H1 (cell line): ENCODE measurements at regions not wholly inside any gene's neighbourhood (a gene's known extent, or its start where the extent isn't known, plus 50 kb on each side); places are given as distances from the start of the nearest gene placed in this dataset.

Experiments used
- CTCF ChIA-PET: fragments of 300-600 bp; sonication (Branson Sonifier 250); formaldehyde crosslinking; loops from one replicate; lab custom pipeline; 2021; ENCODE audit not compliant: partially characterized antibody; lab: Charles Lee
- POLR2A ChIA-PET: fragments of 300-600 bp; sonication (Branson Sonifier 250); formaldehyde crosslinking; loops from one replicate; lab custom pipeline; 2021; ENCODE audit warnings: inconsistent platforms; ENCODE audit not compliant: partially characterized antibody; lab: Charles Lee
- DNase-seq, 2 experiments: peaks; one replicate each; pipeline versions ENCODE4 v3.0.0 to v3.0.0-alpha.2; 2010 to 2022; ENCODE audit warnings: low spot score in 2 of 2, low read depth in 1 of 2, mixed read lengths in 1 of 2
- FAIRE-seq: peaks from 2 replicates; lab custom pipeline; 2011; peaks lifted over from hg19 to GRCh38; lab: Jason Lieb, UNC
- H2AFZ ChIP-seq: 2 replicates; pipeline ENCODE4 v1.8.1; 2012; ENCODE audit warnings: low read length, inconsistent platforms
- H2AK5ac ChIP-seq: 2 replicates; pipeline ENCODE4 v1.6.1; 2013; ENCODE audit warnings: low read depth, low read length
- H2BK120ac ChIP-seq: replicated peaks from 2 replicates; pipeline ENCODE3; 2013; ENCODE audit warnings: low read depth, low read length, inconsistent platforms
- H2BK12ac ChIP-seq: 2 replicates; pipeline ENCODE4 v1.6.1; 2013; ENCODE audit warnings: low read depth, low read length
- H2BK15ac ChIP-seq: 2 replicates; pipeline ENCODE4 v1.6.1; 2013; ENCODE audit warnings: low read length
- H2BK20ac ChIP-seq: 2 replicates; pipeline ENCODE4 v1.6.1; 2013; ENCODE audit warnings: low read length
- H2BK5ac ChIP-seq: 2 replicates; pipeline ENCODE4 v1.6.1; 2013; ENCODE audit warnings: low read depth, low read length
- H3K14ac ChIP-seq: 2 replicates; pipeline ENCODE4 v1.6.1; 2013; ENCODE audit warnings: inconsistent platforms; ENCODE audit not compliant: insufficient read length
- H3K18ac ChIP-seq: 2 replicates; pipeline ENCODE4 v1.6.1; 2013; ENCODE audit warnings: low read length; ENCODE audit errors: extremely low read depth
- H3K23ac ChIP-seq: 2 replicates; pipeline ENCODE4 v1.6.1; 2013; ENCODE audit warnings: inconsistent platforms; ENCODE audit not compliant: insufficient read length
- H3K23me2 ChIP-seq: 2 replicates; pipeline ENCODE4 v1.6.1; 2013; ENCODE audit warnings: low read depth, low read length
- H3K27ac ChIP-seq: 2 replicates; pipeline ENCODE4 v1.6.1; 2011; ENCODE audit warnings: low read depth, low read length, inconsistent platforms
- H3K27me3 ChIP-seq, 4 experiments: replicated peaks in 1 of 4; 1 replicate in 1 of 4; 2 replicates in 3 of 4; pipeline versions ENCODE4 v1.6.1 to v1.8.1; 2011 to 2013; ENCODE audit warnings: low read length in 3 of 4, mild to moderate bottlenecking in 3 of 4, inconsistent platforms in 2 of 4, mixed read lengths in 2 of 4, moderate library complexity in 1 of 4; ENCODE audit not compliant: control insufficient read depth in 3 of 4, insufficient read depth in 3 of 4; ENCODE audit errors: extremely low read depth in 1 of 4
- H3K36me3 ChIP-seq, 4 experiments: 2 replicates each; pipeline versions ENCODE4 v1.6.1 to v1.8.1; 2011 to 2013; ENCODE audit warnings: mild to moderate bottlenecking in 4 of 4, low read length in 3 of 4, moderate library complexity in 2 of 4, control low read depth in 1 of 4, inconsistent platforms in 1 of 4; ENCODE audit not compliant: insufficient read depth in 4 of 4, control insufficient read depth in 2 of 4
- H3K4ac ChIP-seq: replicated peaks from 2 replicates; pipeline ENCODE3; 2013; ENCODE audit warnings: low read length, low read depth, mixed read lengths, inconsistent platforms; ENCODE audit not compliant: insufficient read length
- H3K4me1 ChIP-seq, 4 experiments: replicated peaks in 1 of 4; 1 replicate in 1 of 4; 2 replicates in 3 of 4; pipeline versions ENCODE4 v1.6.1 to v1.8.1; 2011 to 2013; ENCODE audit warnings: low read length in 3 of 4, inconsistent platforms in 2 of 4, mixed read lengths in 1 of 4; ENCODE audit not compliant: insufficient read depth in 4 of 4, control insufficient read depth in 3 of 4
- H3K4me2 ChIP-seq, 2 experiments: 2 replicates each; pipeline versions ENCODE4 v1.6.1 to v1.8.1; 2011 to 2013; ENCODE audit warnings: low read depth in 2 of 2, low read length in 2 of 2, control low read depth in 1 of 2, inconsistent platforms in 1 of 2, mild to moderate bottlenecking in 1 of 2; ENCODE audit not compliant: insufficient read depth in 1 of 2
- H3K4me3 ChIP-seq, 4 experiments: fragments of 200-600, 300-600 bp in 1 of 4; sonication (generic), shearing (Covaris generic), sonication (Bioruptor Twin) in 1 of 4; 2 replicates each; pipeline versions ENCODE4 v1.5.1 to v1.8.1; 2011 to 2016; ENCODE audit warnings: low read length in 4 of 4, low read depth in 3 of 4, control low read depth in 2 of 4, inconsistent platforms in 2 of 4, mild to moderate bottlenecking in 2 of 4, mixed read lengths in 1 of 4, moderate library complexity in 1 of 4; ENCODE audit not compliant: insufficient read depth in 2 of 4; ENCODE audit errors: extremely low read depth in 1 of 4
- H3K56ac ChIP-seq: replicated peaks from 2 replicates; pipeline ENCODE3; 2013; ENCODE audit warnings: low read depth, mild to moderate bottlenecking, mixed read lengths, low read length, inconsistent platforms; ENCODE audit not compliant: insufficient read length
- H3K79me1 ChIP-seq: 2 replicates; pipeline ENCODE4 v1.6.1; 2013; ENCODE audit warnings: low read depth, low read length, control low read depth
- H3K79me2 ChIP-seq, 2 experiments: 2 replicates each; pipeline versions ENCODE4 v1.6.1 to v1.8.1; 2012 to 2013; ENCODE audit warnings: low read length in 2 of 2, mild to moderate bottlenecking in 2 of 2, inconsistent platforms in 1 of 2; ENCODE audit not compliant: insufficient read depth in 2 of 2, control insufficient read depth in 1 of 2
- H3K9ac ChIP-seq, 4 experiments: replicated peaks in 1 of 4; 1 replicate in 1 of 4; 2 replicates in 3 of 4; pipeline versions ENCODE4 v1.6.1 to v1.8.1; 2011 to 2013; ENCODE audit warnings: low read depth in 3 of 4, low read length in 3 of 4, control low read depth in 2 of 4, mild to moderate bottlenecking in 2 of 4, moderate library complexity in 2 of 4, inconsistent platforms in 1 of 4; ENCODE audit errors: extremely low read depth in 1 of 4
- H3K9me3 ChIP-seq, 2 experiments: 2 replicates each; pipeline versions ENCODE4 v1.6.1 to v1.8.1; 2012 to 2013; ENCODE audit warnings: mild to moderate bottlenecking in 2 of 2, moderate library complexity in 2 of 2, control low read depth in 1 of 2, inconsistent platforms in 1 of 2, low read depth in 1 of 2, low read length in 1 of 2, mixed read lengths in 1 of 2; ENCODE audit not compliant: insufficient read depth in 2 of 2
- H4K20me1 ChIP-seq, 2 experiments: replicated peaks in 1 of 2; 2 replicates each; pipeline versions ENCODE3 to v1.8.1; 2011 to 2013; ENCODE audit warnings: inconsistent platforms in 2 of 2, low read length in 2 of 2, mild to moderate bottlenecking in 1 of 2; ENCODE audit not compliant: insufficient read depth in 2 of 2, control insufficient read depth in 1 of 2
- H4K5ac ChIP-seq: 2 replicates; pipeline ENCODE4 v1.6.1; 2013; ENCODE audit warnings: low read length, low read depth, mixed read lengths, inconsistent platforms; ENCODE audit not compliant: insufficient read length
- H4K8ac ChIP-seq: 2 replicates; pipeline ENCODE4 v1.8.0; 2013; ENCODE audit warnings: mild to moderate bottlenecking, moderate library complexity, low read length, inconsistent platforms; ENCODE audit not compliant: insufficient read depth; ENCODE audit errors: extremely low read depth
- H4K91ac ChIP-seq: replicated peaks from 2 replicates; pipeline ENCODE3; 2013; ENCODE audit warnings: low read length, mixed read lengths, inconsistent platforms; ENCODE audit not compliant: insufficient read length
- BRCA1 ChIP-seq: IDR thresholded peaks from 2 replicates; pipeline ENCODE4 v1.6.1; 2012; ENCODE audit warnings: low read depth, low read length, improper control_type of control experiment
- CHD1 ChIP-seq: IDR thresholded peaks from 2 replicates; pipeline ENCODE4 v1.6.1; 2012; ENCODE audit warnings: low read depth, low read length, improper control_type of control experiment
- FOSL1 ChIP-seq: IDR thresholded peaks from 2 replicates; pipeline ENCODE4 v1.6.1; 2011; ENCODE audit warnings: mild to moderate bottlenecking, low read depth, low read length, moderate library complexity; ENCODE audit not compliant: insufficient read depth
- JUND ChIP-seq: IDR thresholded peaks from 2 replicates; pipeline ENCODE4 v1.6.1; 2011; ENCODE audit warnings: mild to moderate bottlenecking, improper control_type of control experiment, low read length
- KDM1A ChIP-seq: fragments of 200-600, 300-600 bp; sonication (generic); IDR thresholded peaks from 2 replicates; pipeline ENCODE4 v1.7.1; 2016; ENCODE audit warnings: mild to moderate bottlenecking, low read length, borderline replicate concordance
- NANOG ChIP-seq: IDR thresholded peaks from 2 replicates; pipeline ENCODE4 v1.6.1; 2011; ENCODE audit warnings: low read length, low read depth, mild to moderate bottlenecking, inconsistent platforms; ENCODE audit not compliant: insufficient read depth, poor library complexity, severe bottlenecking
- RXRA ChIP-seq: IDR thresholded peaks from 2 replicates; pipeline ENCODE4 v1.6.1; 2011; ENCODE audit warnings: low read depth, mild to moderate bottlenecking, low read length, moderate library complexity; ENCODE audit not compliant: insufficient read depth
- TAF1 ChIP-seq: IDR thresholded peaks from 2 replicates; pipeline ENCODE4 v1.6.1; 2011; ENCODE audit warnings: mild to moderate bottlenecking, low read depth, low read length
- TBP ChIP-seq: IDR thresholded peaks from 2 replicates; pipeline ENCODE4 v1.6.1; 2011; ENCODE audit warnings: low read depth, low read length, improper control_type of control experiment
- USF2 ChIP-seq: IDR thresholded peaks from 2 replicates; pipeline ENCODE4 v1.6.1; 2011; ENCODE audit warnings: low read length, improper control_type of control experiment
- WGBS, 2 experiments: shearing (Covaris generic) in 1 of 2; methylation state at CpG; one replicate each; pipeline versions ENCODE4 v1.1.6 to v1.1.7; 2013 to 2015; ENCODE audit warnings: low lambda C conversion rate in 2 of 2, mixed read lengths in 2 of 2, inconsistent platforms in 1 of 2, low coverage in 1 of 2, missing lambda C conversion rate in 1 of 2; ENCODE audit not compliant: insufficient replicate concordance in 2 of 2, insufficient coverage in 1 of 2, insufficient read length in 1 of 2; ENCODE audit errors: extremely low coverage in 1 of 2, missing lambda C conversion rate in 1 of 2; 5-methylcytosine and 5-hydroxymethylcytosine counted together

- Histone ChIP-seq H3K18ac (no peak overlapping the region), H3K36me3 (no peaks in the 10 kb centered on the region), H3K4ac (no peak overlapping the region), H3K9me3 (no peaks in the 10 kb centered on the region), H3K23me2 (no peaks in the 10 kb centered on the region), H4K91ac (no peak overlapping the region), H3K23ac (no peak overlapping the region), H2BK5ac (no peak overlapping the region), H3K4me2 (no peak overlapping the region), H2BK120ac (peak overlapping the region; percentile 13), H2BK15ac (no peak overlapping the region), H3K4me3 (no peak overlapping the region), H2BK20ac (no peak overlapping the region), H3K27me3 (no peaks in the 10 kb centered on the region), H3K14ac (no peak overlapping the region), H4K20me1 (no peaks in the 10 kb centered on the region), H4K5ac (no peak overlapping the region), H4K8ac (no peak overlapping the region), H3K4me1 (peaks cover 7 to 25% (median 16%) of the 10 kb centered on the region in 4 experiments; a peak in 6 of 7 replicates), H3K9ac (no peak overlapping the region), H3K56ac (no peak overlapping the region), H3K79me1 (no peaks in the 10 kb centered on the region), H2AFZ (no peak overlapping the region), H3K27ac (no peak overlapping the region), H2BK12ac (no peak overlapping the region), H3K79me2 (no peaks in the 10 kb centered on the region), H2AK5ac (no peak overlapping the region)
- FAIRE-seq: no peak
- ChIA-PET CTCF (interaction anchor here (1.3 kb wide), 1 partner anchor 26 kb away, joined by 3 read pairs; no protein-coding TSS in a partner anchor), POLR2A (no interaction called here)
- DNase-seq: no peak
- 82% methylated on average over 2 of the region's 2 CpGs; no CpG with 5 or more reads in 1 of the 2 experiments for WGBS, 2 experiments
- no peak for TF ChIP-seq NANOG
- TF ChIP-seq TBP: no peak
- no peak for TF ChIP-seq KDM1A
- TF ChIP-seq CHD1: no peak
- no peak for TF ChIP-seq FOSL1
- no peak for TF ChIP-seq JUND
- no peak for TF ChIP-seq RXRA
- no peak for TF ChIP-seq BRCA1
- no peak for TF ChIP-seq TAF1
- TF ChIP-seq USF2: no peak
Observed at GRCh38 chr4:173094739-173095421, 73.7 kb upstream of the GALNT7 start.
